Fibroblast of lung (primary cell): ENCODE measurements at regions not wholly inside any gene's neighbourhood (a gene's known extent, or its start where the extent isn't known, plus 50 kb on each side); places are given as distances from the start of the nearest gene placed in this dataset.

Source experiments
- DNase-seq, 2 donors: peaks; one replicate each; pipeline versions ENCODE4 v3.0.0 to v3.0.0-alpha.2; 2010; ENCODE audit warnings: low read depth in 2 of 2
- H2AFZ ChIP-seq: 2 replicates; pipeline ENCODE4 v1.5.1; 2012; ENCODE audit warnings: low read length, control low read depth, inconsistent platforms
- H3K27ac ChIP-seq: 2 replicates; pipeline ENCODE4 v1.5.1; 2011; ENCODE audit warnings: low read length, control low read depth; ENCODE audit not compliant: insufficient read depth
- H3K27me3 ChIP-seq: 2 replicates; pipeline ENCODE4 v1.5.1; 2011; ENCODE audit warnings: mild to moderate bottlenecking, low read length; ENCODE audit not compliant: control insufficient read depth, insufficient read depth
- H3K36me3 ChIP-seq: 2 replicates; pipeline ENCODE4 v1.5.1; 2011; ENCODE audit warnings: low read length; ENCODE audit not compliant: control insufficient read depth, insufficient read depth
- H3K4me1 ChIP-seq: 2 replicates; pipeline ENCODE4 v1.5.1; 2011; ENCODE audit warnings: low read length; ENCODE audit not compliant: control insufficient read depth, insufficient read depth; ENCODE audit errors: extremely low read depth
- H3K4me2 ChIP-seq: 2 replicates; pipeline ENCODE4 v1.5.1; 2011; ENCODE audit warnings: low read length, control low read depth; ENCODE audit not compliant: insufficient read depth; ENCODE audit errors: extremely low read depth
- H3K4me3 ChIP-seq, 4 experiments: fragments of 200-600 bp in 1 of 4; sonication (generic) in 1 of 4; replicated peaks in 1 of 4; 2 replicates each; pipeline ENCODE4 v1.5.1; 2011 to 2016; ENCODE audit warnings: low read length in 4 of 4, low read depth in 3 of 4, mild to moderate bottlenecking in 3 of 4, control low read depth in 2 of 4, inconsistent platforms in 1 of 4, mixed read lengths in 1 of 4; ENCODE audit not compliant: insufficient read depth in 1 of 4; ENCODE audit errors: control extremely low read depth in 1 of 4
- H3K79me2 ChIP-seq: 2 replicates; pipeline ENCODE4 v1.5.1; 2012; ENCODE audit warnings: mild to moderate bottlenecking, low read length, inconsistent platforms; ENCODE audit not compliant: control insufficient read depth, insufficient read depth
- H3K9ac ChIP-seq: 2 replicates; pipeline ENCODE4 v1.5.1; 2011; ENCODE audit warnings: mild to moderate bottlenecking, low read length, control low read depth; ENCODE audit not compliant: insufficient read depth
- H3K9me3 ChIP-seq: 2 replicates; pipeline ENCODE4 v1.5.1; 2012; ENCODE audit warnings: low read depth, low read length; ENCODE audit not compliant: control insufficient read depth, insufficient read depth
- H4K20me1 ChIP-seq: 2 replicates; pipeline ENCODE4 v1.5.1; 2011; ENCODE audit warnings: low read length; ENCODE audit not compliant: control insufficient read depth, insufficient read depth; ENCODE audit errors: extremely low read depth
- CTCF ChIP-seq, 2 donors: IDR thresholded peaks in 1 of 2; conservative IDR thresholded peaks in 1 of 2; 1 replicate in 1 of 2; 2 replicates in 1 of 2; pipeline ENCODE4 v1.5.1; 2011 to 2012; ENCODE audit warnings: low read length in 2 of 2, control low read depth in 1 of 2, inconsistent platforms in 1 of 2, low read depth in 1 of 2, mild to moderate bottlenecking in 1 of 2
- EZH2 ChIP-seq: IDR thresholded peaks from 2 replicates; pipeline ENCODE4 v1.5.1; 2012; ENCODE audit warnings: low read length, control low read depth, mild to moderate bottlenecking; ENCODE audit errors: missing control alignments

- Histone ChIP-seq H3K9ac (no peak overlapping the region), H3K4me2 (no peak overlapping the region), H3K27me3 (no peaks in the 10 kb centered on the region), H3K4me3 (no peak overlapping the region), H4K20me1 (no peaks in the 10 kb centered on the region), H2AFZ (no peak overlapping the region), H3K4me1 (no peaks in the 10 kb centered on the region), H3K27ac (no peak overlapping the region), H3K79me2 (no peaks in the 10 kb centered on the region), H3K36me3 (no peaks in the 10 kb centered on the region), H3K9me3 (no peaks in the 10 kb centered on the region)
- DNase-seq, result no peak
- TF ChIP-seq CTCF (conservative IDR thresholded peaks at IDR 0.05 in 1 of 2, IDR thresholded peaks at IDR 0.05 in 1 of 2; ENCODE audit: low read depth in 1 of 2, low read length in 2 of 2), result no peak
- TF ChIP-seq EZH2, result no peak
These were observed 300.7 kb upstream of the FTMT start for GRCh38 chr5:121550989-121551388.

- DNase-seq, result no peak
- no peak overlapping the region for H3K4me2 ChIP-seq
- no peaks in the 10 kb centered on the region for H3K79me2 ChIP-seq
- no peak overlapping the region for H3K4me3 ChIP-seq
- H3K27ac ChIP-seq, result no peak overlapping the region
- TF ChIP-seq EZH2 (no peak), CTCF (conservative IDR thresholded peaks at IDR 0.05 in 1 of 2, IDR thresholded peaks at IDR 0.05 in 1 of 2; ENCODE audit: low read depth in 1 of 2, low read length in 2 of 2) (no peak)
- no peak overlapping the region for H2AFZ ChIP-seq
- H3K36me3 ChIP-seq, result no peaks in the 10 kb centered on the region
- no peak overlapping the region for H3K9ac ChIP-seq
- H3K27me3 ChIP-seq, result no peaks in the 10 kb centered on the region
- H3K9me3 ChIP-seq, result no peaks in the 10 kb centered on the region
- no peaks in the 10 kb centered on the region for H3K4me1 ChIP-seq
- no peaks in the 10 kb centered on the region for H4K20me1 ChIP-seq
These were observed 291.9 kb upstream of the FTMT start for GRCh38 chr5:121559832-121560231.

DNA sequence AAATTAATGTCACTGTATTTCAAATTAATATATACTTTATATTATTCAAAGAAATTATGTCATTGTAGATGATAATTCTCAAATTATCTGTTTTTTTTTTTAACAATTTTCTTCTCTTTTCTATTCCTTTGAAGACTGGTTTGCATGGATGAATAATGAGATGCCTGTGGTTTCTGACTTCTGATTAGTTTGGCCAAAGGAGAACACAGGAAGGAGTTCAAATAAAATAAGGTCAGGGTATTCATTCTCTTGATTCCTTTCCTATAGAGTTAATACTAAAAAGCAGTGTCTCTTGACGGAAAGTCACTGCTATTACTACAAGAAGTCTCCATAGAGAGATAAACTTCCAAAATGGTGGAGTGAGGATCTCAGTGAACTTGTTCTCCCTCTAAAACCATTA is 279.6 kb upstream of the FTMT start:
- H2AFZ ChIP-seq, result no peak overlapping the region
- H4K20me1 ChIP-seq, result no peaks in the 10 kb centered on the region
- H3K79me2 ChIP-seq, result no peaks in the 10 kb centered on the region
- H3K4me2 ChIP-seq, result no peak overlapping the region
- DNase-seq, result peak in 1 of 2 donors; percentile 51
- no peak overlapping the region for H3K9ac ChIP-seq
- no peaks in the 10 kb centered on the region for H3K27me3 ChIP-seq
- no peaks in the 10 kb centered on the region for H3K4me1 ChIP-seq
- H3K4me3 ChIP-seq, result no peak overlapping the region
- TF ChIP-seq EZH2, result no peak
- TF ChIP-seq CTCF (conservative IDR thresholded peaks at IDR 0.05 in 1 of 2, IDR thresholded peaks at IDR 0.05 in 1 of 2; ENCODE audit: low read depth in 1 of 2, low read length in 2 of 2), result no peak
- no peak overlapping the region for H3K27ac ChIP-seq
- H3K36me3 ChIP-seq, result no peaks in the 10 kb centered on the region
- no peaks in the 10 kb centered on the region for H3K9me3 ChIP-seq
